ENCODE measurements at regions not wholly inside any gene's neighbourhood (a gene's known extent, or its start where the extent isn't known, plus 50 kb on each side); places are given as distances from the start of the nearest gene placed in this dataset.

- TF ChIP-seq POLR2A (IDR thresholded peaks at IDR 0.05; ENCODE audit: low read depth) = no peak
- TF ChIP-seq POLR2AphosphoS5 (IDR thresholded peaks at IDR 0.05) = no peak
- TF ChIP-seq, protein P1, sequence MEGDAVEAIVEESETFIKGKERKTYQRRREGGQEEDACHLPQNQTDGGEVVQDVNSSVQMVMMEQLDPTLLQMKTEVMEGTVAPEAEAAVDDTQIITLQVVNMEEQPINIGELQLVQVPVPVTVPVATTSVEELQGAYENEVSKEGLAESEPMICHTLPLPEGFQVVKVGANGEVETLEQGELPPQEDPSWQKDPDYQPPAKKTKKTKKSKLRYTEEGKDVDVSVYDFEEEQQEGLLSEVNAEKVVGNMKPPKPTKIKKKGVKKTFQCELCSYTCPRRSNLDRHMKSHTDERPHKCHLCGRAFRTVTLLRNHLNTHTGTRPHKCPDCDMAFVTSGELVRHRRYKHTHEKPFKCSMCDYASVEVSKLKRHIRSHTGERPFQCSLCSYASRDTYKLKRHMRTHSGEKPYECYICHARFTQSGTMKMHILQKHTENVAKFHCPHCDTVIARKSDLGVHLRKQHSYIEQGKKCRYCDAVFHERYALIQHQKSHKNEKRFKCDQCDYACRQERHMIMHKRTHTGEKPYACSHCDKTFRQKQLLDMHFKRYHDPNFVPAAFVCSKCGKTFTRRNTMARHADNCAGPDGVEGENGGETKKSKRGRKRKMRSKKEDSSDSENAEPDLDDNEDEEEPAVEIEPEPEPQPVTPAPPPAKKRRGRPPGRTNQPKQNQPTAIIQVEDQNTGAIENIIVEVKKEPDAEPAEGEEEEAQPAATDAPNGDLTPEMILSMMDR (IDR thresholded peaks at IDR 0.05) = no peak
- TF ChIP-seq EP300 (IDR thresholded peaks at IDR 0.05) = no peak
These were observed 593.7 kb upstream of the ACO1 start for GRCh38 chr9:31790720-31791119.

Measured in esophagus muscularis mucosa (tissue), 4 donors.